ENCODE measurements at regions not wholly inside any gene's neighbourhood (a gene's known extent, or its start where the extent isn't known, plus 50 kb on each side); places are given as distances from the start of the nearest gene placed in this dataset.

- DNase-seq (ENCODE audit: extremely low read depth in 1 of 11, low read depth in 9 of 11, low spot score in 4 of 11), result no peak
Measured at GRCh38 chr2:41544709-41545108, 503.1 kb upstream of the PKDCC start.

- no peak for DNase-seq (ENCODE audit: extremely low read depth in 1 of 11, low read depth in 9 of 11, low spot score in 4 of 11)
Measured at GRCh38 chr2:41546031-41546430, 501.8 kb upstream of the PKDCC start.

GRCh38 chr2:41568648-41569047 lies 479.2 kb upstream of the PKDCC start:
- DNase-seq (ENCODE audit: extremely low read depth in 1 of 11, low read depth in 9 of 11, low spot score in 4 of 11), result no peak

GRCh38 chr2:41572154-41572553 lies 475.7 kb upstream of the PKDCC start:
- DNase-seq (ENCODE audit: extremely low read depth in 1 of 11, low read depth in 9 of 11, low spot score in 4 of 11), result no peak

- DNase-seq (ENCODE audit: extremely low read depth in 1 of 11, low read depth in 9 of 11, low spot score in 4 of 11), result no peak
Measured at GRCh38 chr2:41576423-41576822, 471.4 kb upstream of the PKDCC start.

- no peak for DNase-seq (ENCODE audit: extremely low read depth in 1 of 11, low read depth in 9 of 11, low spot score in 4 of 11)
Measured at GRCh38 chr2:41579806-41580205, 468.0 kb upstream of the PKDCC start.

GRCh38 chr2:41580806-41581205 lies 467.0 kb upstream of the PKDCC start:
- DNase-seq (ENCODE audit: extremely low read depth in 1 of 11, low read depth in 9 of 11, low spot score in 4 of 11), result no peak

GRCh38 chr2:41595240-41595639 lies 452.6 kb upstream of the PKDCC start:
- DNase-seq (ENCODE audit: extremely low read depth in 1 of 11, low read depth in 9 of 11, low spot score in 4 of 11), result no peak

- DNase-seq (ENCODE audit: extremely low read depth in 1 of 11, low read depth in 9 of 11, low spot score in 4 of 11), result no peak
Measured at GRCh38 chr2:41597680-41598079, 450.1 kb upstream of the PKDCC start.

GRCh38 chr2:41598161-41598894 lies 449.5 kb upstream of the PKDCC start:
- DNase-seq (ENCODE audit: extremely low read depth in 1 of 11, low read depth in 9 of 11, low spot score in 4 of 11), result no peak

GRCh38 chr2:41600460-41600859 lies 447.4 kb upstream of the PKDCC start:
- DNase-seq (ENCODE audit: extremely low read depth in 1 of 11, low read depth in 9 of 11, low spot score in 4 of 11), result no peak

GRCh38 chr2:41602341-41602740 lies 445.5 kb upstream of the PKDCC start:
- DNase-seq (ENCODE audit: extremely low read depth in 1 of 11, low read depth in 9 of 11, low spot score in 4 of 11), result no peak

- no peak for DNase-seq (ENCODE audit: extremely low read depth in 1 of 11, low read depth in 9 of 11, low spot score in 4 of 11)
Measured at GRCh38 chr2:41605311-41605710, 442.5 kb upstream of the PKDCC start.

- no peak for DNase-seq (ENCODE audit: extremely low read depth in 1 of 11, low read depth in 9 of 11, low spot score in 4 of 11)
Measured at GRCh38 chr2:41605914-41606313, 441.9 kb upstream of the PKDCC start.

- DNase-seq (ENCODE audit: extremely low read depth in 1 of 11, low read depth in 9 of 11, low spot score in 4 of 11), result no peak
Measured at GRCh38 chr2:41610501-41611190, 437.2 kb upstream of the PKDCC start.

GRCh38 chr2:41618754-41619153 lies 429.1 kb upstream of the PKDCC start:
- DNase-seq (ENCODE audit: extremely low read depth in 1 of 11, low read depth in 9 of 11, low spot score in 4 of 11), result no peak

GRCh38 chr2:41621095-41621494 lies 426.7 kb upstream of the PKDCC start:
- no peak for DNase-seq (ENCODE audit: extremely low read depth in 1 of 11, low read depth in 9 of 11, low spot score in 4 of 11)

- no peak for DNase-seq (ENCODE audit: extremely low read depth in 1 of 11, low read depth in 9 of 11, low spot score in 4 of 11)
Measured at GRCh38 chr2:41621563-41621962, 426.3 kb upstream of the PKDCC start.

GRCh38 chr2:41622301-41622700 lies 425.5 kb upstream of the PKDCC start:
- DNase-seq (ENCODE audit: extremely low read depth in 1 of 11, low read depth in 9 of 11, low spot score in 4 of 11), result no peak

- no peak for DNase-seq (ENCODE audit: extremely low read depth in 1 of 11, low read depth in 9 of 11, low spot score in 4 of 11)
Measured at GRCh38 chr2:41626936-41627335, 420.9 kb upstream of the PKDCC start.

GRCh38 chr2:41634686-41635085 lies 413.1 kb upstream of the PKDCC start:
- no peak for DNase-seq (ENCODE audit: extremely low read depth in 1 of 11, low read depth in 9 of 11, low spot score in 4 of 11)
